ENCODE measurements at regions not wholly inside any gene's neighbourhood (a gene's known extent, or its start where the extent isn't known, plus 50 kb on each side); places are given as distances from the start of the nearest gene placed in this dataset.
"Not testable (repeated sequence)": the region's sequence is repeated elsewhere in the genome, so short reads cannot be mapped to it uniquely, and the experiment has no call there.

GRCh38 chr9:33739398-33739797 lies 56.0 kb upstream of the PRSS3 start:
- DNase-seq (ENCODE audit: low spot score in 2 of 2) = no peak
- H3K27me3 ChIP-seq = no peaks in the 10 kb centered on the region
- H3K4me3 ChIP-seq = no peak overlapping the region
- no peaks in the 10 kb centered on the region for H3K36me3 ChIP-seq
- intact Hi-C loops (cut with DNase I; ENCODE audit: low total_unique reads) = no loop called here
- H3K4me1 ChIP-seq = no peaks in the 10 kb centered on the region
- TF ChIP-seq CTCF (IDR thresholded peaks at IDR 0.05) = no peak
- TF ChIP-seq POLR2AphosphoS5 (IDR thresholded peaks at IDR 0.05) = no peak
- TF ChIP-seq POLR2A (IDR thresholded peaks at IDR 0.05) = no peak
- peaks cover 3 to 9% of the 10 kb centered on the region in 2 donors for H3K9me3 ChIP-seq
- no peak overlapping the region for H3K27ac ChIP-seq

- no peaks in the 10 kb centered on the region for H3K4me1 ChIP-seq
- H3K27ac ChIP-seq = no peak overlapping the region
- H3K36me3 ChIP-seq = no peaks in the 10 kb centered on the region
- intact Hi-C loops (cut with DNase I; ENCODE audit: low total_unique reads) = no loop called here
- H3K9me3 ChIP-seq = peaks cover 3 to 9% of the 10 kb centered on the region in 2 donors
- H3K4me3 ChIP-seq = no peak overlapping the region
- TF ChIP-seq CTCF (IDR thresholded peaks at IDR 0.05) = no peak
- TF ChIP-seq POLR2AphosphoS5 (IDR thresholded peaks at IDR 0.05) = no peak
- no peak for TF ChIP-seq POLR2A (IDR thresholded peaks at IDR 0.05)
- DNase-seq (ENCODE audit: low spot score in 2 of 2) = no peak
- H3K27me3 ChIP-seq = no peaks in the 10 kb centered on the region
Measured at GRCh38 chr9:33740075-33740474, 55.3 kb upstream of the PRSS3 start.

DNA sequence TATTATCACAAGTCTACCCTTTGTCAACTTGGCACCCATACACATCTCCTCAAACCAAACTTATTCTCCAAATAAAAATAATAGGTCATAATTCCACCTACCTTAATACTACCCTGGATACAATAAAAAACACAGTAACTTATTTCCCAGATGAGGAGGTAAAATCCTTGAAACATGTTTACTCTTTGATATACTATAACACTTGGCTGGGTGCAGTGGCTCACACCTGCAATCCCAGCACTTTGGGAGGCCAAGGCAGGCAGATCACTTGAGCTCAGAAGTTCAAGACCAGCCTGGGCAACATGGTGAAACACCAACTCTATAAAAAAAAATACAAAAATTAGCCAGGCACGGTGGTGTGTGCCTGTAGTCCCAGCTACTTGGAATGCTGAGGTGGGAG lies 54.4 kb upstream of the PRSS3 start:
- H3K36me3 ChIP-seq; H3K4me3 ChIP-seq; H3K4me1 ChIP-seq; intact Hi-C loops (cut with DNase I; ENCODE audit: low total_unique reads); H3K27me3 ChIP-seq; DNase-seq (ENCODE audit: low spot score in 2 of 2); H3K9me3 ChIP-seq; H3K27ac ChIP-seq: not testable (repeated sequence)

- Histone ChIP-seq H3K36me3 (no peaks in the 10 kb centered on the region), H3K4me1 (no peaks in the 10 kb centered on the region), H3K27me3 (no peaks in the 10 kb centered on the region), H3K9me3 (peaks cover 3 to 9% of the 10 kb centered on the region in 2 donors), H3K4me3 (no peak overlapping the region), H3K27ac (no peak overlapping the region)
- intact Hi-C loops (cut with DNase I; ENCODE audit: low total_unique reads) = no loop called here
- TF ChIP-seq POLR2A (IDR thresholded peaks at IDR 0.05) (no peak), CTCF (IDR thresholded peaks at IDR 0.05) (no peak), POLR2AphosphoS5 (IDR thresholded peaks at IDR 0.05) (no peak)
- no peak for DNase-seq (ENCODE audit: low spot score in 2 of 2)
Measured at GRCh38 chr9:33742051-33742450, 53.3 kb upstream of the PRSS3 start.

- no peak overlapping the region for H3K4me3 ChIP-seq
- no peaks in the 10 kb centered on the region for H3K4me1 ChIP-seq
- H3K36me3 ChIP-seq = no peaks in the 10 kb centered on the region
- no peak overlapping the region for H3K27ac ChIP-seq
- no peak for DNase-seq (ENCODE audit: low spot score in 2 of 2)
- H3K9me3 ChIP-seq = peaks cover 3 to 9% of the 10 kb centered on the region in 2 donors
- H3K27me3 ChIP-seq = no peaks in the 10 kb centered on the region
- TF ChIP-seq POLR2A (IDR thresholded peaks at IDR 0.05) (no peak), CTCF (IDR thresholded peaks at IDR 0.05) (no peak), POLR2AphosphoS5 (IDR thresholded peaks at IDR 0.05) (no peak)
- intact Hi-C loops (cut with DNase I; ENCODE audit: low total_unique reads) = no loop called here
Measured at GRCh38 chr9:33742519-33742918, 52.8 kb upstream of the PRSS3 start.
